HTR-8/SVneo (cell line): ENCODE measurements at regions not wholly inside any gene's neighbourhood (a gene's known extent, or its start where the extent isn't known, plus 50 kb on each side); places are given as distances from the start of the nearest gene placed in this dataset.
"Not testable (repeated sequence)": the region's sequence is repeated elsewhere in the genome, so short reads cannot be mapped to it uniquely, and the experiment has no call there.

Experiments
- DNase-seq: peaks from one replicate; pipeline ENCODE4 v3.0.0; 2011; ENCODE audit warnings: low spot score, mixed read lengths; ENCODE audit not compliant: insufficient read length
- FAIRE-seq: peaks from 2 replicates; lab custom pipeline; 2011; peaks lifted over from hg19 to GRCh38; lab: Jason Lieb, UNC

GRCh38 chr4:151595629-151596028 lies 165.2 kb downstream of the GATB start:
- DNase-seq, FAIRE-seq: not testable (repeated sequence)

GRCh38 chr4:151597691-151598090 lies 163.1 kb downstream of the GATB start:
- not testable (repeated sequence) for DNase-seq, FAIRE-seq

DNA sequence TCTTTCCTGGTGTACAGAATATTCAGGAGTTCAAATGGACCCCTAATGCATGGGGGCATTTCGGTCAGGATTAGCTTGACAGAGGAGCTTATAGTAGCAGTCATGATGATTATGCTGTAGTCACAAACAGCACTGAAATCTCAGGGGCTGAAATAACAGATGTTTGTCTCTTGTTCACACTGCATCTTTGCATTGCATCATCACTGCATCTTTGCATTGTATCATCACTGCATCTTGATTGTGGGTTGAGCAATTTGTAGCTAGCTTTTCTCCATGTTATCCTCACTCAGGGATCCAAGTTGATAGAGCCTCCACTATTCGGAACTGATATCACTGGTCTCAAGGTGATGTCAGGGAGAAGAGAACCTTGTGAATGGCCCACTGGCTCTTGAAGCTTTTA lies 160.9 kb downstream of the GATB start:
- no peak for FAIRE-seq
- DNase-seq: no peak

- FAIRE-seq: no peak
- no peak for DNase-seq
Observed at GRCh38 chr4:151600432-151600831, 160.4 kb downstream of the GATB start.

GRCh38 chr4:151603377-151603776 lies 157.4 kb downstream of the GATB start:
- FAIRE-seq (no peak), DNase-seq (no peak)

DNA sequence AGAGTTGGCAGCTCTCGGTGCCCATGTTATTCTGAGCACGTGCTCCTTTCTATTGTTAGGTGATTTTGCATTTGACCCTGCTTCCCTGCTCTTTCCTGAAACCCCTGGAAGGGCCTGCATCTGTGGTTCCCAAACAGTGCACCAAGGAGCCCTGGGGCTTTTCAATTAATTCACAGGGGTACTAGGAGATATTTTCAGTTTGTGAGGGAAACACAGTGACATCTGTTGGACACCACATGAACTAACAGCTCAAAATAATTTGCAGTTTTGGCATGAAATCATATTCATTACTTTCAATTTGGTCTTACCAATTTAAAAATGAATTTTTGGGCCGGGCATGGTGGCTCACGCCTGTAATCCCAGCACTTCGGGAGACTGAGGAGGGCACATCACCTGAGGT lies 156.6 kb downstream of the GATB start:
- DNase-seq (peak; percentile 21), FAIRE-seq (no peak)

DNA sequence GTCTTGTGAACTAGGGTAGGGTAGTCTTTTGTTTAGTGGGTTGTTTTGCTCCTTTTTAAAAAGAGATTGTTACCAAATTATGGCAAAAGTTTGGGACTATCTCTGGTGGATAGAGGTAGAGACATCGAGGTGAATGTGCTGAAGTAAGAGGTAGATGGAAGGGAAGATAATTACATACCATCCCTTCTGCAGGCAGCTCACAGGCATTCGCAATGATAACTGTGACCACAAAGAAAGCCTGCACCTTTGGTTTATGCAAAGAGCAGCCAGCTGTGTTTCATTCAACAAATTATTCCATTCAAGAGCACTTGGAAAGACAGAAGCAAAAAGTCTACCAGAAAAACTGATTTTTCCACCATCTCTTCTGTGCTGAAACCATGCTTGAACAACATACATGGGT lies 155.6 kb downstream of the GATB start:
- FAIRE-seq: no peak
- DNase-seq: no peak

DNA sequence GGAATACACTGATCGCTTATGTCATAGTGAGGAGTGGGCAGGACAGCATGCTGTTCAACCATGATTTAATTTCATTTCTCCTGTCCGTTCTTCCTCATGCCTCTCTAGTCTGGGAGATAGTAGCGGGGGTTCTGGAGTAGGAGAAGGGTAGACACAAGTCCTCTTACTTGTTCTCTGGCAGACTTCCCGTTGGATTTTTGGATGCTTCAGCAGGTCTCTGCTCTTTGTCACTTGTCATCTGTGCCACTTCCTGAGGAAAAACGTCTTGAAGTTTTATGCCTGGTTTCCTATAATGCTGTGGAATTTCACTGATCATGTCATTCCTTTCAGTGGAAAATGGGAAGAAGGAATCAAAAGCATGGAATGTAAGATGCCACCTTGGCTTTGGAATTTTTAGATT lies 154.7 kb downstream of the GATB start:
- FAIRE-seq: no peak
- DNase-seq: no peak

DNA sequence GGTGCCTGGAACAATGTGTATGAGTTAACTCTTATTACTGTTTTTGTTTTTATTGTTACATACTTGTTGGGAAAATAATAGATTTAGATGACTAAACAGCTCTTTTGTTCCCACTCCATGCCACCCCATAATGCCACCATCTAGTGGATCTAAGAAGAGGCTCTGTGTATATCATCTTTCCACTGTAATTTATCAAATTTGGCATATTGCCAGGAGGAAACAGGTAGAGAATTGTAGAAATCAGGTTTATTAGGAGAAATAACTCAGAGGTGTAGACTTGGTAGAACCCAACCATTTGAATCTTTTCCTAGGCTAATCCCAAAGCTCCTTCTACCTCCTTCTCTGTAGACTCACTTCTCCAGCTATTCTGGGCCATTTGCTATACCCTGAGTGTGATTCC lies 150.6 kb downstream of the GATB start:
- DNase-seq (no peak), FAIRE-seq (no peak)

- FAIRE-seq (no peak), DNase-seq (no peak)
Observed at GRCh38 chr4:151611960-151612359, 148.8 kb downstream of the GATB start.

GRCh38 chr4:151613290-151613689 lies 147.5 kb downstream of the GATB start:
- DNase-seq (no peak), FAIRE-seq (no peak)

DNA sequence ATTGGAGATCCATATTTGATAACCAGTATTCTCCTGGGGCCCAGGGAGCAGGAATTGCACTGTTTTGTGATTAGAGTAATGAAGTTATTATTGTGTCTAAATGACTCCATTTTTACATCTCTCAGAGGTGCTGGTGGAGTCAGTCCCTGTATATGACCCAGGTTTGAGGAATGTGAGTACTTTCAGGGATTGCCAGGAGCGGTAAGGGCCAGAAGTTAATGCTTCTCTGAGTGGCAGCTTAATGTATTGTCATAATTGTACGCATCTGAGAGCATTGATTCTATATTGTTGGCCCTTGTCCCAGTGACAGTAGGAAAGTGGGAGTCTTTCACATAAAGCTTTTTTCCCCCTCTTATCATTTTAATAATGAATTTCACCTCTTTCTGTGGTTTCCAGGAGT lies 146.2 kb downstream of the GATB start:
- FAIRE-seq (no peak), DNase-seq (no peak)

DNA sequence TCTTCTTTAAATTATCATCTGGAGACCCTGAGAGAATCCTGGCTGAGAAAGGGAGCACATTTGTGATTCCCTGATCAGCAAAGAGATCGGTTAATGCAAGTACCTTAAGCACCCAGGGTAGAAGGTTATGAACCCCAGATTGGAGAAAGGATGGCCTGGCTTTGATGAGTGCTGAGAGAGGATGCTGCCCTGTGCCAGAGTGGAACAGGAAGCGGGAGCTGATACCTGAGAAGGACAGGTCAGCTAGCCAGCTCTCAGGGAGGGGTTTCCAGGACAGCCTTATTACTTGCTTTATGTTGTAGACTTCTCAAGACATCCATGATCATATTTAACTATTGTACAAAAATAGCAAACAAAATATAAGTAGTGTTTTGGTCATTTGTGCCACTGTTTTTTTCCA lies 141.9 kb downstream of the GATB start:
- no peak for DNase-seq
- FAIRE-seq: no peak

- DNase-seq (no peak), FAIRE-seq (no peak)
Observed at GRCh38 chr4:151620066-151620465, 140.7 kb downstream of the GATB start.
